Activated CD4-positive, alpha-beta T cell treated with anti-CD3 and anti-CD28 coated beads, Interleukin-2, Interleukin-6, amounts not matched to agents 100 ng/mL and 50 ng/mL, durations not matched to agents 16 hours and 8 hours (primary cell): ENCODE measurements at regions not wholly inside any gene's neighbourhood (a gene's known extent, or its start where the extent isn't known, plus 50 kb on each side); places are given as distances from the start of the nearest gene placed in this dataset.
"Not testable (repeated sequence)": the region's sequence is repeated elsewhere in the genome, so short reads cannot be mapped to it uniquely, and the experiment has no call there.

Experiments
- DNase-seq: peaks from one replicate; pipeline ENCODE4 v3.0.0-alpha.2; 2020

- no peak for DNase-seq
These were observed 123.7 kb upstream of the FAM3C start for GRCh38 chr7:121519548-121520521.

GRCh38 chr7:121517591-121517990 is 121.5 kb upstream of the FAM3C start:
- DNase-seq = no peak

- DNase-seq = no peak
These were observed 120.7 kb upstream of the FAM3C start for GRCh38 chr7:121516821-121517220.

- no peak for DNase-seq
These were observed 119.7 kb upstream of the FAM3C start for GRCh38 chr7:121515630-121516401.

- DNase-seq = no peak
These were observed 119.1 kb upstream of the FAM3C start for GRCh38 chr7:121515229-121515628.

GRCh38 chr7:121513105-121513504 is 117.0 kb upstream of the FAM3C start:
- no peak for DNase-seq

GRCh38 chr7:121510858-121511482 is 114.9 kb upstream of the FAM3C start:
- DNase-seq = no peak

GRCh38 chr7:121510302-121510701 is 114.2 kb upstream of the FAM3C start:
- no peak for DNase-seq

- no peak for DNase-seq
These were observed 109.6 kb upstream of the FAM3C start for GRCh38 chr7:121505540-121506182.

GRCh38 chr7:121505021-121505420 is 108.9 kb upstream of the FAM3C start:
- no peak for DNase-seq

- no peak for DNase-seq
These were observed 108.4 kb upstream of the FAM3C start for GRCh38 chr7:121504482-121504881.

GRCh38 chr7:121503730-121504129 is 107.6 kb upstream of the FAM3C start:
- DNase-seq = no peak

- DNase-seq = no peak
These were observed 106.9 kb upstream of the FAM3C start for GRCh38 chr7:121503039-121503438.

- DNase-seq = no peak
These were observed 105.5 kb upstream of the FAM3C start for GRCh38 chr7:121501566-121501965.

- DNase-seq = peak; percentile 34
These were observed 104.4 kb upstream of the FAM3C start for GRCh38 chr7:121500360-121501058.

GRCh38 chr7:121499624-121500023 is 103.5 kb upstream of the FAM3C start:
- peak; percentile 64 for DNase-seq

- DNase-seq = no peak
These were observed 102.7 kb upstream of the FAM3C start for GRCh38 chr7:121498816-121499215.

- not testable (repeated sequence) for DNase-seq
These were observed 101.4 kb upstream of the FAM3C start for GRCh38 chr7:121497545-121497944.

- no peak for DNase-seq
These were observed 98.4 kb upstream of the FAM3C start for GRCh38 chr7:121494516-121494915.

- DNase-seq = no peak
These were observed 97.4 kb upstream of the FAM3C start for GRCh38 chr7:121493553-121493952.

GRCh38 chr7:121490309-121490708 is 94.2 kb upstream of the FAM3C start:
- no peak for DNase-seq

- DNase-seq = no peak
These were observed 93.3 kb upstream of the FAM3C start for GRCh38 chr7:121489440-121489839.
